Esophagus muscularis mucosa (tissue), 4 donors: ENCODE measurements at regions not wholly inside any gene's neighbourhood (a gene's known extent, or its start where the extent isn't known, plus 50 kb on each side); places are given as distances from the start of the nearest gene placed in this dataset.

Source experiments
- CTCF ChIP-seq, 3 experiments: fragments of 200-600 bp in 2 of 3; fragments of 450-650 bp in 1 of 3; sonication (generic) in 2 of 3; IDR thresholded peaks; one replicate each; pipeline ENCODE4 v1.5.1; 2017 to 2019; ENCODE audit warnings: antibody characterized with exemption in 3 of 3, mild to moderate bottlenecking in 2 of 3, moderate library complexity in 1 of 3
- EP300 ChIP-seq: sonication (generic); formaldehyde crosslinking; IDR thresholded peaks from one replicate; pipeline ENCODE4 v1.6.1; 2017; ENCODE audit warnings: antibody characterized with exemption
- POLR2A ChIP-seq: fragments of 450-650 bp; IDR thresholded peaks from one replicate; pipeline ENCODE4 v1.6.1; 2017; ENCODE audit warnings: antibody characterized with exemption, moderate library complexity, mild to moderate bottlenecking, low read depth
- POLR2AphosphoS5 ChIP-seq, 2 donors: sonication (generic); formaldehyde crosslinking; IDR thresholded peaks; one replicate each; pipeline ENCODE4 v1.6.1; 2017; ENCODE audit warnings: antibody characterized with exemption in 2 of 2

DNA sequence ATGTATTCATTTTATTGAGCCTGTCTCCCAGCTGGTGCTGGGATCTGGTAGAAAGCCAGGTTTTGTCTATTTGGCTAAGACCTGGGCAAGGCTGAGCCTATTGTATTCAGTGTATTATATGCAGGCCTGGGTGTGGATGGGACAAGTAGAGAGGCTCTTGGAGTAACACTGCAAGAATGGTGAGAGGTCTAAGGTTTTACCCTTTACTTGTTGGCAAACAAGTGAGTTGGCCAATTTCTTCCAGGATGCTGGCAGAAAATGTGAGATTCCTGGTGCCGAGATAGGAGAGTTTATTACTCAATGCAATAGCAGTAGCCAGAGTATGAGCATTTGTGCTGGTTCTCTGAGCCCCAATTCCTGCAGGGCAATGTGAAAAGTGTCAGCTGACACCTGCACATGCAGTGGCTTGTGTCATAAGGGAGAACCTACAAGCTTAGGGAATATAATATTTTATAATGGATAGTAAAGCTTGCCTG, 141.7 kb upstream of the PRLR start:
- TF ChIP-seq CTCF (IDR thresholded peaks at IDR 0.05) (no peak), POLR2A (no peak), EP300 (no peak), POLR2AphosphoS5 (IDR thresholded peaks at IDR 0.05) (no peak)
